ENCODE measurements at regions not wholly inside any gene's neighbourhood (a gene's known extent, or its start where the extent isn't known, plus 50 kb on each side); places are given as distances from the start of the nearest gene placed in this dataset.
"Not testable (repeated sequence)": the region's sequence is repeated elsewhere in the genome, so short reads cannot be mapped to it uniquely, and the experiment has no call there.

DNA sequence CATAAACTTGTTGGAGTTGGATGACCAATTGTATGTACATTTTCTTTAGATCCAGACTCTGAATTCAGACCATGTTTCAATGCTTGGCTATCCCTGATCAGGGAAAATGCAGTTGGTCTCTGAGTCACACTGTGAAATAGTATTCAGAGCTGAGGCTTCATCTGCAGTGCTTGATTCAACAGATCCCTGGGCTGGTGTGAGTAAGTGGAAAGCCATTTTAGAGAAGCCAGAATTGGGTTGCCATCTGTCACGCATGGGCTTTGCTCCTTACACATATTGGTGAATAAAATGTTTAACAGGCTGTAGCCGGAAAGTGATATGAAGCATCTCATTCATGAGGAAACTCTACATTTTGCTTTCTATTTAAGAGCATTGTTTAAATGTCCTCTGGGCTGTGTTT, 50.0 kb upstream of the ACYP2 start:
- no peak for DNase-seq (ENCODE audit: low read depth)

DNA sequence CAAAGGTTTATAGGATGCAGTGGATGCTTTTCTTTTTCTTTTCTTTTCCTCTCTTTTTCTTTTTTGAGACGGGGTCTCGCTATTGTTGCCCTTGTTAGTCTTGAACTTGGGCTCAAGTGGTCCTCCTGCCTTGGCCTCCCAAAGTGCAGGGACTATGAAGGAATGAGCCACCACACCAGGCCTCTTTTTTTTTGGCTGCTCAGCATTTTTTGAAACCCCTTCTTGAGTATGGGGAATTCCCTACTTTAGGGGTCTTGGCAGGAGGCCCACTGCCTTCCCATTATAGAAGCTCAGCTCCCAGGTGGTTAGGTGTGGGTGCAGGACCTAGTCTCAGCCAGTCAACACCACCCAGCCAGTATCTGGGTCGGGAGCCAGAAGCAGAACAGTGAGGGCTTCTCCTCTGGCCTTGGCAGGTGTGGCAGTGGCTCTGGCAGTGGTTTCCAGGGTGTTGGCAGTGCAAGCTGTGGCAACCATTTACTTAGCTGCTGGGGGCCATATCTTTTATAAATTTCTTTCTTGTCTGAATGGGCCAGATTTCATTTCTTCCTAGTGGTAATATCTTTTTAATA, 51.4 kb upstream of the ACYP2 start:
- no peak for DNase-seq (ENCODE audit: low read depth)

DNA sequence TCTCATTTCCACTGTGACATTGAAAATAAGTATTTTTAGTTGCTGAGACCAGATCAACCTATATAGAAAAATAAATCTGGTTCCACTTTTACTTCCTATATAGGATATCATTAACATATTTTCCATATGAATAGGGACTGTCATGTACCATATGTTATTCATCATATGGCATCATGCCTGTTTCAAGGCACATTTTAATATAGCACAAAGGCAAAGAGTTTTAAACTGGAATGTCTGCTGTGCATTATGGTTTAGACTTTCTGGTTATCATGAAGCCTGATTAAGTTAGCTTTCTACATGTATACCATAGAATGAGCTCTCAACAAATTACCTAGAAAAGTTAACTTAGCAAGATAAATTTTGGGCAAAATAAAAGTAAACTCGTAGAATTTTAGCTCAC, 53.0 kb upstream of the ACYP2 start:
- no peak for DNase-seq (ENCODE audit: low read depth)

GRCh38 chr2:54061272-54061671, 54.1 kb upstream of the ACYP2 start:
- no peak for DNase-seq (ENCODE audit: low read depth)

GRCh38 chr2:54059986-54060385, 55.4 kb upstream of the ACYP2 start:
- DNase-seq (ENCODE audit: low read depth), result no peak

DNA sequence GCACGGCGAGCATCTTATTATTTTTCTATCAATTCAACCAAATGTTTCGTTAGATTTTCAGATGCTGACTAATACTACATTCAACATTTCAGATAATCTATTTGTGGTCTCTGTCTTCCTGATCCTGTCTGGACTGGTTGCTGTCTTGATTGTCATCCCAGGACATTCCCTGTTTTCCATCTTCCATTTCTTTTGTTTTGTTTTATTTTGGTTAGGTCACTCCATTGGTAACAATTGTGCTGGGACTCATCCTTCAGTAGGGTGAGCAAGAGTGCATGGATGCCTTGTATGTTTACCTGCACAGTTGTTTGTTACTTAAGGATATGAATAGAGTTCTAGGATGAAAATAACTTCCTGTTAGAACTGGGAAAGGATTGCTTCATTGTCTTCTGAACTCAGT, 55.9 kb upstream of the ACYP2 start:
- DNase-seq (ENCODE audit: low read depth), result no peak

DNA sequence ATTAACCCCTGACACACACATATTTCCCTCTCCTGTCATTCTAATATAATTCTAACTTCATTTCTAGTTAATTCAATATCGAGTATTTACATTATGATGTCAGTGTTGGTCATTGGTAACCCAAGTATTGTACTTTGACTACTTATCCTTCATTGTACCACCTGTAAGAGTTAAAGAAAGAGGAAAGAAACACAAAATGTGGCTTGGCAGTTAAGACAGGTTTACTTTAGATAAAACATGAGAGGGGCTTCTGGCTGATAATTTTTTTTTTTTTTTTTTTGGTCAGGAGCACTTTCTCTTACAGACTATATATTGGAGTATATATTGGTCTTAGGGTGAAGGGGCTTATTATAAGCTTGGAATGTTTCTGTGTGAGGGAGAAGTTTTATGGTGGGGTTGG, 57.0 kb upstream of the ACYP2 start:
- DNase-seq (ENCODE audit: low read depth), result no peak

DNA sequence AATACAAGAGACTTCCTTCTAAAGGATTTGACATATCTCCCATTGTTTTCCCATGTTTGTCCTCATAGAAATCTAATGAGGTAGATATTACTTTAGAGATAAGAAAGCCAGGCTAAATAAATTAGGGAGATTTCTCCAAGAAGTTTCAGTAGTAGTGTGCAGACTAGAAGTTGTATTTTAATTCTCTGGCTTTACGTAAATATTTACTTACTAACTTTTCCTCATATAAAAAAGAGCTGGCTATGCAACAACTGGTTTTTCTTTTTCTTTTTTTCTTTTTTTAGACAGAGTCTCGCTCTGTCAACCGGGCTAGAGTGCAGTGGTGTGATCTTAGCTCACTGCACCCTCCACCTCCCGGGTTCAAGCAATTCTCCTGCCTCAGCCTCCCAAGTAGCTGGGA, 60.6 kb upstream of the ACYP2 start:
- no peak for DNase-seq (ENCODE audit: low read depth)

GRCh38 chr2:54054271-54054670, 61.1 kb upstream of the ACYP2 start:
- DNase-seq (ENCODE audit: low read depth), result no peak

- no peak for DNase-seq (ENCODE audit: low read depth)
These were observed 61.6 kb upstream of the ACYP2 start for GRCh38 chr2:54053830-54054229.

- no peak for DNase-seq (ENCODE audit: low read depth)
These were observed 62.3 kb upstream of the ACYP2 start for GRCh38 chr2:54052825-54053718.

GRCh38 chr2:54050445-54050844, 65.0 kb upstream of the ACYP2 start:
- DNase-seq (ENCODE audit: low read depth), result no peak

GRCh38 chr2:54049365-54049764, 66.0 kb upstream of the ACYP2 start:
- no peak for DNase-seq (ENCODE audit: low read depth)

DNA sequence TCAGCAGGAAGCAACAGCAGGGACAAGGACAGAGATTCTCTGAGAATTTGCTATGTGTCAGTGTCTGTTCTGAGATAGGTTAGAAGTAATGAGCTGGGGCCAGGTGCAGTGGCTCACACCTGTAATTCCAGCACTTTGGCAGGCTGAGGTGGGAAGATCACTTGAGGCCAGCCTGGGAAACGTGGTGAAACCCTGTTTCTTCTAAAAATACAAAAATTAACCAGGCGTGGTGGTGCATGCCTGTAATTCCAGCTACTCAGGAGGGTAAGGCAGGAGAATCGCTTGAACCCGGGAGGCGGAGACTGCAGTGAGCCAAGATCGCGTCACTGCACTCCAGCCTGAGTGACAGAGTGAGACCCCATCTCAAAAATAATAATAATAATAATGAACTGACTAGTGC, 66.5 kb upstream of the ACYP2 start:
- not testable (repeated sequence) for DNase-seq (ENCODE audit: low read depth)

- DNase-seq (ENCODE audit: low read depth), result no peak
These were observed 67.2 kb upstream of the ACYP2 start for GRCh38 chr2:54048117-54048785.

- DNase-seq (ENCODE audit: low read depth), result no peak
These were observed 67.8 kb upstream of the ACYP2 start for GRCh38 chr2:54047658-54048057.

GRCh38 chr2:54047091-54047490, 68.3 kb upstream of the ACYP2 start:
- no peak for DNase-seq (ENCODE audit: low read depth)

DNA sequence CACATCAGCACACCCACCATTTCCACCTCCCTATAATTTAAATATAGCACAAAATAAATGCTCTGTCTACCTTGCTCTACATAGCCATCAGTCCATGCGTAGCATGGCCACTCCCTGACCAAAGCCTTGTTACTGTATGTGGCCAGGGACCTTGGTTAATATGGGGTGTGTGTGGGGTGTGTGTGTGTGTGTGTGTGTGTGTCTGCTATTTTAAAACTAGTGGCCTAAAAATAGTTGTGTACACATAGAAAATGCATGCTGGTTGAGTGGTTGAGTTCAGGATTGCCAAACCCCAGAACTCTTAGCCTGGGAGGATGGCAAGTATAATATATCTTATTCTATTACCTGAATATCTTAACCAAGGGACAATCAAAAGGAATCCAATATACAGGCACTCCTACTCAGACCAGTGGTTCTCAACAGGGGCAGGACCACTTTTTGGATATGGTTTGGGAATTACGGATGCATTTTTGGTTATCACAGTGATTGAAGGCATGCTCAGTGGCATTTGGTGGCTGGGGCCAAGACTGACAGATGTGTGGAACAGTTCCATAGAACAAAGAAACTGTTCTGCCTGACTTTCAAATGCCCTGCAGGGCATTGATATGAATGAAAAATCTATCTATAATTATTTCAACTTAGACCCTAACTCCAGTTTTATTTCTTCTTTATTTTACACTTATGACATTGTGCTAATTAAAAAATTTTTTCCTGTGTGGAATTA, 72.3 kb upstream of the PSME4 start:
- DNase-seq (ENCODE audit: low read depth), result no peak

DNA sequence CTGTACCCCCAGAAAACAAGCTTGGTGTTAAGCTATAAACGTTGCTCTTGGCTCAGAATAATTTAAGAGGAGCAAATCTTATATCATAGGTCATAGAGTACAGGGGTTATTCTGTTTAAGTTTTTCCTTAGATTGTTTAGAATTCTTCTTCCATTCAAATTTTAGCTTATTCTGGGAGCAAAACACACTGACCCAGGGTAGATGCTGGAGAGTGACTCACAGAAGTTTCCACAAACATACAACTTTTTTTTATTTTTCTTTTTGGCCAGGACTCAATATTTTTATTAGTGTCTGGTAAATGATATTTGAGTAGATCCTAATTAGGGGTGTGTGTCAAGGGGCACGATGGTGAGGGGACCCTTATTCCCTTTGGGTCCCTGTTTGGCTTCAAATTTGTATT, 71.5 kb upstream of the PSME4 start:
- DNase-seq (ENCODE audit: low read depth), result no peak

DNA sequence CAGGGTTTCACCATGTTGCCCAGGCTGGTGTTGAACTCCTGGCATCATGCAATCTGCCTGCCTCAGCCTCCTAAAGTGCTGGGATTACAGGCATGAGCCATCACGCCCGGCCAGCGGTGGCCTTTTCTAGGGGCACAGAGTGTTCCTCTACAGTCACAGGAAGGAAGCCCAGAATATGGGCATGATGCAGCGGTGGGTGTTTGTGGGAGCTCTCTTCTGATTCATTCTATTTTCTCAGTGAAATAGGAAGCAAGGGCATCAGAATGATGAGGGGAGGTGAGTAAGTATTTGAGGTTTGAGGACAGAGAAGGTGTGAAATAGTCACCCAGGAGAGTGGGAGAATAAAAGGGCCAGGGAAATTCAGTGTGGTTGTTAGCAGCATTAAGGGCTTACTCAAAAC, 70.3 kb upstream of the PSME4 start:
- DNase-seq (ENCODE audit: low read depth), result peak; percentile 51

- DNase-seq (ENCODE audit: low read depth), result no peak
These were observed 69.9 kb upstream of the PSME4 start for GRCh38 chr2:54040685-54041084.

- DNase-seq (ENCODE audit: low read depth), result no peak
These were observed 69.5 kb upstream of the PSME4 start for GRCh38 chr2:54040250-54040649.

GRCh38 chr2:54038835-54039234, 68.0 kb upstream of the PSME4 start:
- DNase-seq (ENCODE audit: low read depth), result no peak

Data from activated gamma-delta T cell treated with anti-CD3 and anti-CD28 coated beads, Interleukin-2, amount 50 U/mL, for 16 hours (primary cell).